Subcutaneous abdominal adipose tissue (tissue), 5 donors: ENCODE measurements at regions not wholly inside any gene's neighbourhood (a gene's known extent, or its start where the extent isn't known, plus 50 kb on each side); places are given as distances from the start of the nearest gene placed in this dataset.

Experiments
- H3K27ac ChIP-seq: one replicate; pipeline ENCODE4 v1.7.0; 2013; ENCODE audit warnings: low read depth, mild to moderate bottlenecking, inconsistent platforms, low read length, moderate library complexity
- H3K27me3 ChIP-seq, 5 donors: one replicate each; pipeline ENCODE4 v1.7.0; 2013; ENCODE audit warnings: low read length in 5 of 5, inconsistent platforms in 1 of 5; ENCODE audit not compliant: control insufficient read depth in 5 of 5, insufficient read depth in 4 of 5
- H3K36me3 ChIP-seq, 5 donors: one replicate each; pipeline ENCODE4 v1.7.0; 2013; ENCODE audit warnings: low read length in 5 of 5; ENCODE audit not compliant: control insufficient read depth in 5 of 5, insufficient read depth in 5 of 5
- H3K4me1 ChIP-seq, 5 donors: one replicate each; pipeline ENCODE4 v1.7.0; 2013; ENCODE audit warnings: low read length in 5 of 5, mild to moderate bottlenecking in 3 of 5, moderate library complexity in 1 of 5; ENCODE audit not compliant: control insufficient read depth in 5 of 5, insufficient read depth in 5 of 5
- H3K4me3 ChIP-seq, 5 donors: one replicate each; pipeline ENCODE4 v1.7.0; 2013; ENCODE audit warnings: low read length in 5 of 5, low read depth in 1 of 5
- H3K9ac ChIP-seq, 5 donors: one replicate each; pipeline ENCODE4 v1.7.0; 2013; ENCODE audit warnings: low read length in 5 of 5, mild to moderate bottlenecking in 4 of 5, moderate library complexity in 3 of 5
- H3K9me3 ChIP-seq, 5 donors: one replicate each; pipeline ENCODE4 v1.7.0; 2013; ENCODE audit warnings: low read length in 5 of 5; ENCODE audit not compliant: control insufficient read depth in 5 of 5
- donor health status: healthy.
- donor health status: healthy.
- donor health status: healthy.
- donor health status: healthy.
- donor health status: healthy.

DNA sequence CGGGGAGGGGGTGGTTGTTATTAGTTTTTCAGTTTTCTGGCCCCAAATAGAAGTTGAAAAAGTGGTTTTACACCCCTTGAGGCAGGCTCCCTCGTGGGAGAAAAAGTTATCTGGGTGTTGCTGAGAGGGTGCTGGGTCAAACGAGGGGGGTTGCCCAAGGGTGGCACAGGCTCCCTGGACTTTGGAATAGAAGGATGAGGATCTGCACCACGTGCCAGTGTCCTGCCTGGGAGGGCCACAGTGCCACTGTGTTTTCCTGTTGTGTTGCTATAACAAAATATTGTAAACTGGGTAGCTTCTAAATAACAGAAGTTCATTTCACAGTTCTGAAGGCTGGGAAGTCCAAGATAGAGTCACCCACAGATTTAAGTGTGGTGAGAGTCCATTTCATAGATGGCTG, 181.9 kb downstream of the CXCL12 start:
- H3K4me1 ChIP-seq = peaks cover 0 to 3% (median 2%) of the 10 kb centered on the region in 5 donors
- H3K27ac ChIP-seq = no peak overlapping the region
- H3K9ac ChIP-seq = no peak overlapping the region
- no peak overlapping the region for H3K4me3 ChIP-seq
- H3K36me3 ChIP-seq = no peaks in the 10 kb centered on the region
- no peaks in the 10 kb centered on the region for H3K9me3 ChIP-seq
- H3K27me3 ChIP-seq = peaks cover 0 to 2% (median 0%) of the 10 kb centered on the region in 5 donors

DNA sequence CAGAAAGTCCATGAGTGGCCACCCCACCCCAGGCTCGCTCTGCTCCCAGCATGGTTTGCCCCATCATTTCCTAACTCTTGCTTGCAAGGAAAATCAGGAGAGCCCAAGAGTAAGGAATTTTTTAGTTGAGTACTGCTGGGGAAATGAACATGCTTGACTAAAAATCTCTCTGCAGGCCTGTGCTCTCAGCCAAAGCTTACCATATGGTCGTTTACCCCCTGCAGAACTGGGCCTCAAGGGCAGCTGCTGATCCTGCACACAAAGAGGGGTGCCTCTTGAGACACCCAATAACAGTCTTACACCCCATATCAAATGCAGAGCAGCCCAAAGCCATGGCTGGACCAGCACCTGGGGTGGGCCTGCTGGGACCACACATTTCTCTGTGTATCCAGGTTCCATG, 183.2 kb downstream of the CXCL12 start:
- H3K27me3 ChIP-seq = peaks cover 0 to 3% (median 0%) of the 10 kb centered on the region in 5 donors

DNA sequence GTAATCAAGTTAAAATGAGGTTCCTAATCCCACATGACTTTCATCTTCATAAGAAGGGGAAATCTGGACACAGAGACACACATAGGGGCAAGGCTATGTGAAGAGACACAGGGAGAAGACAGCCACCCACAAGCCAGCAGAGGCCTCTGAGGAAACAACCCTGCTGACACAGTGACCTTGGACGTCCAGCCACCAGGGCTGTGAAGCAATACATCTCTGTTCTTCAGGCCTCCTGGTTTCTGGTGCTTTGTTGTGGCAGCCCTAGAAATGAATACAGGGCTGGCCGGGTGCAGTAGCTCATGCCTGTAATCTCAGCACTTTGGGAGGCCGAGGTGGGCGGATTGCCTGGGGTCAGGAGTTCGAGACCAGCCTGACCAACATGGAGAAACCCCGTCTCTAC, 183.9 kb downstream of the CXCL12 start:
- H3K27me3 ChIP-seq = peaks cover 0 to 3% (median 0%) of the 10 kb centered on the region in 5 donors
- H3K4me1 ChIP-seq = peaks cover 2 to 6% (median 3%) of the 10 kb centered on the region in 5 donors
- no peak overlapping the region for H3K4me3 ChIP-seq
- H3K27ac ChIP-seq = no peak overlapping the region
- no peak overlapping the region for H3K9ac ChIP-seq
- no peaks in the 10 kb centered on the region for H3K9me3 ChIP-seq
- H3K36me3 ChIP-seq = no peaks in the 10 kb centered on the region

More for the DNA sequence above, 183.2 kb downstream of the CXCL12 start:
- no peak overlapping the region for H3K4me3 ChIP-seq
- no peak overlapping the region for H3K27ac ChIP-seq
- peaks cover 0 to 3% (median 3%) of the 10 kb centered on the region in 5 donors for H3K4me1 ChIP-seq
- no peaks in the 10 kb centered on the region for H3K36me3 ChIP-seq
- no peak overlapping the region for H3K9ac ChIP-seq
- no peaks in the 10 kb centered on the region for H3K9me3 ChIP-seq

DNA sequence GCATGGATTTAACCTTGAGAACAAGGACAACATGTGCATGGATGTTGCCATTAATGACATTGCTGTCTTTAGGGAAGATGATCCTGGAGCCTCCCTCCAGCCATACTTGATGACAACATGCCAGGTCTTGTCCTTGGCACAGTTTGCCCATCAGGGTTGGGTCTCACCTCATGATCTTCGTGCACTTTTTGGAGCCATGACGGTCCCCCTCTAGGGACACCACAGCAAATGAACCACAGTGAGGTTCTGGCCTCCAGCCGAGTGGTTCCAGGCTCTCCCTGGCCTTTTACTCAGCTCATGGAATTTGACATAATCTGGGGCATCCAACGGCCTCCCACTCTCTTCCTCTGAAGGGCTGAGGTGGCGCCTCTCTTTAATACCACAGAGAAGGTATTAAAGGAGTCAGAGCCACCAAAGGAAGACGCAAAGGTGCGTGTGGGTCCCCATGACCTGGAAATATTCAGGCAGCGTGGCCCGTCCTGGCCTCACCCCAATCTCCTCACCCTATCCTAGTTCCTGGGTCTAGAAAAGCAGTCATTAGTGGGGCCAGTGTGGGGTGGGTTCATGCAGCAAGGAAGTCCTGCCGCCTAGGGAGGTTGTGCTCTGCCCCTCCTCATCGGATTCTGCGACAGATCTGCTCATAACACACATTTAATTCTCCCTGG, 184.8 kb downstream of the CXCL12 start:
- Histone ChIP-seq H3K27ac (no peak overlapping the region), H3K27me3 (peaks cover 0 to 3% (median 0%) of the 10 kb centered on the region in 5 donors), H3K9me3 (no peaks in the 10 kb centered on the region), H3K36me3 (no peaks in the 10 kb centered on the region), H3K4me1 (peaks cover 3 to 15% (median 5%) of the 10 kb centered on the region in 5 donors), H3K4me3 (no peak overlapping the region), H3K9ac (no peak overlapping the region)

DNA sequence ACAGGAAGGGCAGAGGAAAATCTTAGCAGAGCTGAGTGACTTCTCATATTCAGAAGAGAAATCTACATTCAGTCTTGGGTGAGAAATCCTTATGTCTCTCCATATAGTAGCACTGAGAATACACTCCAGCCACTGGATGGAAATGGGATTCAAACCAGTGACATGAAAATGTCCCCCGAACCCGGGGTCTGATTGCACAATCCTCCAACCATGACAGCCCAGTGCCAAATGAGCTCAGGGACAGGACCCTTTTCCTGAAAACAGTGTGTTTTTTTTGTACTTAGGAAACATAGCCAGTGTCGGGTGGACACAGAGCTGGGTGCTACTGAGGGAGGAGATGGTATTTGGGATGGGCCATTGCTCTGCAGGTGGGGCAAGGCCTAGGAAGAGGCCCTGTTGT, 185.6 kb downstream of the CXCL12 start:
- Histone ChIP-seq H3K27ac (peak overlapping the region; percentile 18), H3K9me3 (no peaks in the 10 kb centered on the region), H3K36me3 (no peaks in the 10 kb centered on the region), H3K4me3 (no peak overlapping the region), H3K9ac (no peak overlapping the region), H3K4me1 (peaks cover 3 to 16% (median 5%) of the 10 kb centered on the region in 5 donors), H3K27me3 (peaks cover 0 to 3% (median 0%) of the 10 kb centered on the region in 5 donors)

DNA sequence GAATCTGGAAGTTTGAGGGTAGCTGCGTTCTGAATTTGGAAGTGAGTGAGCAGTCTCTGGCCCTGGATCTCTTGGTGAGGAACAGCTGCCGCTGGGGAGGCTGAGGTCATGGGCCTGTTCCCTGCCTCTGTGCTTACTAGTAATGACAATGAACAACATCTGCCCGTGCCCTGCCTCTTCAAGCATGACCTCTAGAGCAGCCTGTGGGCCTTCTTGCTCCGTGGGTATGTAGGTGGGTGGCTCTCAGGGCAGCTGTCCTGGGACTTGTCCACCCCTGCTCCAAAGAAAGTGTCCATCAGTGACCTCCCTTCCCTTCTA, 186.2 kb downstream of the CXCL12 start:
- Histone ChIP-seq H3K27ac (peak overlapping the region; percentile 18), H3K36me3 (no peaks in the 10 kb centered on the region), H3K4me3 (no peak overlapping the region), H3K27me3 (peaks cover 0 to 3% (median 0%) of the 10 kb centered on the region in 5 donors), H3K4me1 (peaks cover 3 to 16% (median 5%) of the 10 kb centered on the region in 5 donors), H3K9ac (no peak overlapping the region), H3K9me3 (no peaks in the 10 kb centered on the region)

DNA sequence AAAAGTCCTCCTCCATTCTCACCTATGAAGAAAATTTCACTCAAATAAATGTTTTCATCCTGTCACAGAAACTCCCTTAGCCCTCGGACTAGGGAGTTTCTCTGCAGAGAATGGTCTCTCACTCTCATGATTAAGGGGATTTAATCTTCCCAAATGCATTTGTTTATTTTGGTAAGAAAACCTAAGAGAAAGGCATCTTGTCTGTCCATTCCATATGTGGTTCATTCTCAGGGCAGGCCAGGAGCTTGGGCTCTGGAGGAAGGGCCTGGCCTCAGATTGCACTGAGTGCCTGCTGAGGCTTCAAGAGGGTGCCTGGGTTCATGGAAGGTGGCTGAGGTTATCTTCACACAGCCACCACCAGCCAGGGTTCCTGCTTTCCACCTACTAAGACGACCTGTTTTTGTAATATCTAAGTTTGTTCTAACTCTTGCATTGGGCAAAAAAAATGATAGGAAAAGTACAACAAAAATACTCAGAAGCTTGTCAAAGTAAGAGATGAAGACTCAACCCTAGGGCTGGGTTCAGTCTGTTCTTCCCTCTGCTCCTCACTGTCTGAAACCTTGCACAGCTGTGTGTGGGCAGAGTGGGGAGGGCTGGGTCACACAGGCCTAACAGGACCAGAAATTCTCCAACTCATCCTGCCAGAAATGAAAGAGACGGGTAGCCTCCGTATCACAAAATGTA, 186.7 kb downstream of the CXCL12 start:
- H3K27me3 ChIP-seq = peaks cover 0 to 3% (median 0%) of the 10 kb centered on the region in 5 donors
- no peaks in the 10 kb centered on the region for H3K9me3 ChIP-seq
- peak overlapping the region; percentile 17 for H3K27ac ChIP-seq
- no peak overlapping the region for H3K4me3 ChIP-seq
- no peaks in the 10 kb centered on the region for H3K36me3 ChIP-seq
- H3K4me1 ChIP-seq = peaks cover 3 to 16% (median 5%) of the 10 kb centered on the region in 5 donors
- no peak overlapping the region for H3K9ac ChIP-seq

DNA sequence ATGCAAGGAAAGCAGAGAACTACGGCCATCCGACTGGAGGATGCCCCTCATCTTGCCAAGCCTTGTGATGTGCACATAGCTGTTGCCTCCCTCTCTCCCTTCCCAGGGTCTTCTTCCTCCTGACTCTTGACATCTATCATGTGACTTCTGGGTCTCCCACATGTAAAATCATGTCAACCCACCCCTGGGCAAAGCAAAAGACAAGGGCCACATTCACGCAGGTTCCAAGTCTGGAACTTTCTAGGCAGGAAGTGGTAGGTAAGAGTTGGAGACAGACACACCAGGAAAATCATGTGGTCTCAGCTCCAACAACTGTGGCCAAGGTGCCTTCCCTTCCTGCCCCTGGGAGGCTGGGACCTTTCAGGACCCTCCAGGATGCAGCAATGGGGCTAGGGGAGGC, 187.3 kb downstream of the CXCL12 start:
- H3K4me1 ChIP-seq = peaks cover 3 to 16% (median 5%) of the 10 kb centered on the region in 5 donors
- peaks cover 0 to 3% (median 0%) of the 10 kb centered on the region in 5 donors for H3K27me3 ChIP-seq
- no peak overlapping the region for H3K27ac ChIP-seq
- no peak overlapping the region for H3K4me3 ChIP-seq
- H3K9ac ChIP-seq = no peak overlapping the region
- no peaks in the 10 kb centered on the region for H3K9me3 ChIP-seq
- H3K36me3 ChIP-seq = no peaks in the 10 kb centered on the region

DNA sequence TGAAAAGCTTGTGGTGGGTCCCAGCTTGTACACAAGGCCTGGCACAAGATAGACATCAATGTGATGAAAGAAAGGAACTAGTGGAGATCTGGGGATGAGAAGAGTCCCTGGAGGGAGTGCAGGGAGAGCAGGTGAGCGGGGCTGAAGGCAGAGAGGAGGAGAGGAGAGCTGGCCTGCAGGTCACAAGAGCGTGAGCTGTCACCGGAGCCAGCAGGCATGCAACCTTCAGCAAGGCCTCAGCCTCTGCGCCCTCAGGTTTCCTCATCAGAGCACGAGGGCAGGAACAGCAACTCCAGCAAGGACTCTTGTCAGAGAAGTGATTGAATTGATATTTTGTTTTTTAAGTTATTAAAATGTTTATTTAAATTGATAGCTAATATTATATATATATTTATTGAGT, 188.6 kb downstream of the CXCL12 start:
- Histone ChIP-seq H3K9ac (no peak overlapping the region), H3K9me3 (no peaks in the 10 kb centered on the region), H3K27me3 (peaks cover 0 to 3% (median 0%) of the 10 kb centered on the region in 5 donors), H3K4me1 (peaks cover 3 to 16% (median 5%) of the 10 kb centered on the region in 5 donors), H3K36me3 (no peaks in the 10 kb centered on the region), H3K27ac (no peak overlapping the region), H3K4me3 (no peak overlapping the region)

DNA sequence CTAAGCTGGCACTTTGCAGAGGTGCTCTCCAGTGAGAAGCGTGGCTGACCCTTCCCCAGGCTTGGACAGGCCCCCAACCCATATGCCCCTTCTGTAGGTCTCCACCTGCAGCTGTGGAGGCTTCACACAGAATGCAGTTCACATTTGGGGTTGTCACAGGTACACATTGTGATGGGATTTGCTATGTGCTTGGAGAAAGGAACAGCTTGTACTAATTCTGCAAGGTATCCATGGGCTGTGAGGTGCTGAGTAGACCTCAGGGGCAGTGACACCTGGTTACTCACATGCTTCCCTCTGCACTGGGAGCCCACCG, 188.9 kb downstream of the CXCL12 start:
- Histone ChIP-seq H3K36me3 (no peaks in the 10 kb centered on the region), H3K4me3 (no peak overlapping the region), H3K4me1 (peaks cover 3 to 16% (median 5%) of the 10 kb centered on the region in 5 donors), H3K9me3 (peaks cover 0 to under 1% (median 0%) of the 10 kb centered on the region in 5 donors), H3K27me3 (peaks cover 0 to 3% (median 0%) of the 10 kb centered on the region in 5 donors), H3K9ac (no peak overlapping the region), H3K27ac (no peak overlapping the region)
